Stimulated activated CD4-positive, alpha-beta T cell treated with anti-CD3 and anti-CD28 coated beads, Interleukin-4, amount 100 ng/mL, for 24 hours (primary cell): ENCODE measurements at regions not wholly inside any gene's neighbourhood (a gene's known extent, or its start where the extent isn't known, plus 50 kb on each side); places are given as distances from the start of the nearest gene placed in this dataset.

Experiments used
- DNase-seq: peaks from one replicate; pipeline ENCODE4 v3.0.0-alpha.2; 2020

DNA sequence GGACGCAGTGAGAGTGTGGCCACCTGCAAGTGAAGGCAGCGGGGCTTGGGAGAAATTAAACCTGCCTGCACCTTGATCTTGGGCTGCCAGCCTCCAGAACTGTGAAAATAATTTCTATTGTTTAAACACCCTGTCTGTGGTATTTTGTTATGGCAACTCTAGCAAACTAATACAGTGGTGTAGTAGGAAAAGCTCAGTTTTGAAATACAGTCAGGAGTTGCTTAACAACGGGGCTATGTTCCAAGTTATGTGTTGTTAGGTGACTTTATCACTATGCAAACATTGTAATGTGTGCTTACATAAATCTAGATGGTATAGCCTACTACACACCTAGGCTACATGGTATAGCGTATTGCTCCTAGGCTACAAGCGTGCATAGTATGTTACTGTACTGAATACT lies 93.4 kb upstream of the FN1 start:
- DNase-seq = no peak

DNA sequence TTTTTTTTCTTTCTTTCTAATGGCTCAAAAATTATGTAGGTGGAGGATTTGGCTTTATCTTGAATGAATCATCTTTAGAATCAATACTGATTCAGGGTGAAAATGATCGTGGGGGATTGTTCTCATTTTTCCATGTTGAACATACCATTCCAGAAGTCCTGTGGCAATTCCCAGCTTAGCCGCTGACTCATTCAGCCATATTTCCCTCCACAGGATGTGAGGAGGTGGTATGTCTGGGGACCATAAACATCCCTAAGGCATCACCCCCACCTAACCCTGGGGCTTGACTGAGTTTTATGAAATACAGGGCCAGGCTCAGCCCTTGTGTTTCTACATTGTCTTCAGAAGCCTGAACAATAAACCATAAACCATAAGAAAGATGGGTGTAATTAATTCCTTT lies 92.7 kb upstream of the FN1 start:
- no peak for DNase-seq

DNA sequence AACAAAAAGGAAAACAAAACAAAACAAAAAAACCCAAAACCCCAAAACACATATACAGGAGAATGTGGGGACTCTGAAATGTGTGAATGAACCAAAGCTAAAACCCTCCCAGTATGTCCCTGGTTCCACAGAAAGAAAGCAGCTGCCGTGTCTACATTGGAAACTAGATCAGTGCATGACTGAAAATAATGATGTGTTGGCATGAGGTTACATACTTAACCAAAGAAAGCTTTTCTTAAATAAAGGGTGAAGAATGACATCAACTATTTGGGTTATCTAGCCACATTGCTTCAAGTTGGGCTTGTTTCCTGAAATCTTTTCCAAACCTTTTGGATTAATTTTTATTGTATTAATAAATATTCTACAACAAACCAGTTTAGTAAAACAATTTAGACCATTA lies 91.9 kb upstream of the FN1 start:
- no peak for DNase-seq

DNA sequence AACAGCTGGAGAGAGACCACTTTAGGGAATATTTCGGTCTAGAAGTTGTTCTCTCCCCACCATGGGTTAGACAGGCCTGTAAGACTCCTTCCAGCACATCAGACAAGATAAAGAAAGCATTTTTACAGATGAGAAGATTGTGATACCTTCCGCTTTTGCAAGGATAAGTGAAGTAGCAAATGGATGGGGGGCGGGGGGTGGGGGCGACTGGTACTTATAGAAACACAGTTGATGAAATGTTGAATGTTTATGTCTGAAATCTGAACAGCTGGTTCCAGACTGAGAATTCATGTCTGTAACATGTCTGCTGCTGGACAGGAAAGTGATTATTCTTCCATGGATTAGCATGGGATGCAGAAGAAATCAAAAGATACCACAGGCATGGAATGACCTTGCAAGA lies 90.5 kb upstream of the FN1 start:
- no peak for DNase-seq

DNA sequence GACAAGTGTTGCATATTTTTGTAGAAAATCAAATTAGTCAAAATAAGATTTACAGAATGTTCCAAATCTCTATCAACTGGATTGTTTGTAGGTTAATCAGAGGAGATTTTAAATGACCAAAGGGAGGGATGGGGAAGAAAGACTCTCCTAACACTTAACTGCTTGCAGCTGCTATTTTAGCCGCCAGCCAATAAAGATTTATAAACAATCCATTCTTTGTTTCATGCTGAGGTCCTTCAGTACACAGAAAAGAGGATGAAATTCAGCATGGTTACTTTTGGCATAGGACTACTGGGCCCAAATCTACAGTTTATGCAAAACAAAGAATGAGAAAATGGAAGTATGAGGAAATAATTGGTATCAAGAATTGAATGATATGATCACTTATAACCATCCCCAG lies 86.4 kb upstream of the FN1 start:
- DNase-seq = no peak

DNA sequence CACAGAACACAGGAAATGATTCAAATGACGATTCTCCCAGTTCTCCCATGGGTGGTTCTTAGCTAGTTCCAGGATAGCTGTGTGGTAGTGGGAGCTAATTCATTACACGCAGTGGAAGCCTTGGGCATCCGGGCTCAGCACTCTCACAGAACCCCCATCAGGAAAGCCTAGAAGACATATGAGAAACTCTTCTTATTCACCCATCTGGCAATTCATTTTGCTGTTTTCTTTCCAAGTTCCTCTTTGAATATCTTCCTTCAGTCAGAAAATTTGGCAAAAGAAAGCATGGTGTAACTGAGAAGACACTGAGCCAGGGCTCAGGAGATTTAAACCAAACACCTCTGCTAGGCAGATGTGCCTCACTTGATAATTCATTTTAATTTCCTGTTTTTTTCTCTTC lies 85.2 kb upstream of the FN1 start:
- no peak for DNase-seq

DNA sequence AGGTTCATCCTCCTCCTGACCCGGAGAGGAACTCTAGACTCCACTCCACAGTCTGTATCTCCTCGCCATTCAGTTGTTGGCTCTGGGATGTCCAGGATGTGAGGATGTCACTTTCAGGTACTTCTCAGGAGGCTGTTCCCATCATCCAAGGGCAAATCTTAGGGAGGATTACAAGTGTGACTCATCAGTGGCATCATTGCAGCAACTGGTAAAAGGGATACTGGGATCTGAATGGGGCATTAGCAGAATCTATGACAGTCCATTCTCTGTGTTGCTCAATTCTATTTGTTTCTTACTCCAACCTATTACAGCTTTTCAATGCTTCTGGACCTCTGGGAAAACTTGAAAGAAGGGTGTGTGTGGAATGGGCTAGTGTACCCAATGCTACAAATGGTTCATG lies 81.5 kb upstream of the FN1 start:
- DNase-seq = no peak

DNA sequence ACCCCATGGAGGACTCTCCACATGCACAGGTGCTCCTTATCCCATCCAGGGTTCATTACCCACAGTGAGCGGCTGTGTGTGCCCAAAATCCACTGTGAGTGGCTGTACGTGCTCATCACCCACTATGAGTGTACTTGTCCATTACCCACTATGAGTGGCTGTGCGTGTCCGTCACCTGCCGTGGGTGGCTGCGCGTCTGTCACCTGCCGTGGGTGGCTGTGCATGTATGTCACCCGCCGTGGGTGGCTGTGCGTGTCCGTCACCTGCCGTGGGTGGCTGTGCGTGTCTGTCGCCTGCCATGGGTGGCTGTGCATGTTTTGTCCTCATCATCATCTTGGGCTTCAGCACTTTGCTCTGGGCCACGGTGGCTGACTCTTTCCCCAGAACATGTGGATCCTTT lies 78.6 kb upstream of the FN1 start:
- no peak for DNase-seq

DNA sequence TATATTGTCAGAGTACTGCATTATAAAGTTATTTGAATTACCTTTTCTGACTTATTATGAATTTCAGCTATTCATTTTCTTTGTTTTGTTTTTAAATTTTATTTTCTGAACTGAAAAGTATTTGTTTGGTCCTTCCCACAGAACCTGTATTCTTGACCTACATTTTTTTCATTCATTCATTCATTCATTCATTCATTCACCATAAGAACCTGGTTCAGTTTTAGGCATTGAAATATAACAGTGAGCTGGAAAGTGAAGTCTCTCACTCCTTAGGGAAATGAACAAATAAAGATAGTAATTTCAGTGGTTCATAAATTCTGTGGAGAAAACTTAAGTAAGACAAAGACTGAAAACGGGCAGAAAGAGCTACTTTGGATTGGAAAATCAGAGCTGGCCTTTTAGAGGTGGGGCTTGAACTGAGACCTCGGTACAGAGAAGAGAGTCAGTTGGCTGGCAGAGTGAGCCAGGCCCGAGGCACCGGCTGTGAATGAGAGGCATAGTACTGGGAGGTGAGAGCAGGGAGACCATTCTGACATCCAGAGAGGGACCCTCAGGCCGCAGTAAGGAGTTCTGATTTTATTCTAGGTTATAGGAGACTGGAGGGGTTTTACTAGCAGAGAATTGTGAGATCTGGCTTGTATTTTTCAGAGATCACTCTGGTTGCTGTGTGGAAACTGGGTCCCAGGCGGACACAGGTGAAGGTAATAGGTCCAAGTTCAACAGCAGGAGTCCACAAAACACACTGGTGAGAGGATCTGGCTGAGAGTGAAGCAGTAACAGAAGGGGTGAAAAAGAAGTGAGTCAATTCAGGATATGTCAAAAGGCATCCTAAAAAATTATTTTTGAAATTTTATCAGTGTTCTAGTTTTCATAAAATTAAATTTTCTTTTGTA lies 75.8 kb upstream of the FN1 start:
- no peak for DNase-seq

DNA sequence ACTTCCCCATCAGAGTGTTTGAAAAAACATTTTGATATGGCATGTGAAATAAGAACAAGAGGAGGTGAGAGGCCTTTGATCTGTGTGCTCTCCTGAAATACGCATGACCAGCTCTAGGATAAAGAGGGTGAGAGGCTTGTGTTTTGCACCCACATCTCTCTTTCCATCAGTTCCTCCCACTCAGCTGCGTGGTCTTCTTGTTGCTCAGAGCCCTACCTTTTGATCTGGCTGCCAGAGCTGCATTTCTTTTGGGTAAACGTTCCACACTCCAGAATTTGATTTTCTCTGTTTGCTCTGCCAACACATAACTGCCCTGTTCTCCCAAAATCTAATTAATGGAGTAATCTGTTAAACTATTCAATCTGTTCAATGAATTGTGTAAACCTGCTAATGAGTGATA lies 72.0 kb upstream of the FN1 start:
- DNase-seq = no peak

DNA sequence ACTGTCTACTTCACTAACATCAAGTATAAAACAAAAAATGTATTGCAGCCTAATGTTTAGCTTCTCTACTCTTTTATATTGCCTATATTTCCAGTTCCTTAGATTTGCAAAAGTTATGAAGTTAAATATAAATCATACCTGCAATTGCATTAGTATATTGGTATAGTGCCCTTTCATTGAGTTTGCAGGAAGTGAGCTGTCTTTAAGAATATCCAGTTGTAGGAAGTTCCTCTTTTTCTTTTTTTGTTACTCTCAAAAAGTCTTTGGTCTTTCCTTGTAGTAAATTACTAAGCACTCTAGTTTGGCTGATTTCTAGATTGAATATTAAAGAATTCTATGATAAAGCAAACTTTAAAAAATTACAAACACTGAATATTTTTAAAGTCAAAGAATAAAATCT lies 71.3 kb upstream of the FN1 start:
- no peak for DNase-seq

DNA sequence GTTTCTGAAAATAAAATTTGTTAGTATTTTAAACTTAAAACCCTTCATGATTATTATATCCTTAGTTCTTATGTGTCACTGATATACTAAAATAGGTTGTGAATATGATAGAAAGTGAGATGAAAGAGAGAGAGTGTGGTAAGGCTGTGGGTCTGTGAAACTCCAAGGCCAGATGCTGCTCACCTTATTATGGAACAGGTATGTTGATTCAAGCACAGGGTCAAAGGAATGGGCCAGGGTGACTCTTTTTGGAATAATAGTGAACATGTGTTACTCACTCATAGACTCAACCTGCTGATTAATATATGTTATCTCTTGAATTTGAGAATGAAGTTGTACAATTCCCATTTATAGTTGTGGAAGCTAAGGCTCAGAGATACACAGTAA lies 70.7 kb upstream of the FN1 start:
- no peak for DNase-seq

DNA sequence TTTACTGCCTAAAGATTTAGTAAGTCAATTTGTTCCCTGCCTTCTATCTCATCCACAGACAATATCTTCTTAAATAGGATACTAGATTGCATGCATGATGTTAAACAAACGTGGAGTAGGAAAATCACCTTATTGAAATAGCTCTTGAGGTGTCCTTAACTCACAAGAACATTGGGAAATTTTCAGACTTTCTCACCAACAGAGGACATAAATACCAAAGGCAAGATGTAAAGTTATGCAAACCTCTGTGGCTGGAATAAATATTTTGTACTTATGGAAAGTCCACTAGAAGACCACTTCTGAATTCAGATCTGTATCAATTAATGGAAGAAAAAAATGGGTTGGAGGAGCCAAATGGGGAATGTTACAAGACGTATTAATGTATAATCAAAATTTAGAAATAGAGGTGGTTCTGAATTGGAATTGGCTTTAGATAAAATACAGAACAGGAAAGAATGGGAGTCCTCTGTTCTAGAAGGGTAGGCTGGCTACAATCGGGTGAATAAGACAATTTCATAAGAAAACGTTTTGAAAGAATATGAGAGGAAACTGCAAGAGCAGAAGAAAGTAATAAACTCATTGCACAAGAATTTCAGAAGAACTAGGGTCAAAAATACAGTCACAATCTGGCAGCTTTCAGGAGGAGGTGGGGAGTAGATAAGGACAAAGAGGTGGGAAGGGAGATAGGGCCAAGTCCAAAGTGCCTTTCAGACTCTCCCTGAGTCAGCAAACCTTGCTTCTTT lies 69.3 kb upstream of the FN1 start:
- no peak for DNase-seq

DNA sequence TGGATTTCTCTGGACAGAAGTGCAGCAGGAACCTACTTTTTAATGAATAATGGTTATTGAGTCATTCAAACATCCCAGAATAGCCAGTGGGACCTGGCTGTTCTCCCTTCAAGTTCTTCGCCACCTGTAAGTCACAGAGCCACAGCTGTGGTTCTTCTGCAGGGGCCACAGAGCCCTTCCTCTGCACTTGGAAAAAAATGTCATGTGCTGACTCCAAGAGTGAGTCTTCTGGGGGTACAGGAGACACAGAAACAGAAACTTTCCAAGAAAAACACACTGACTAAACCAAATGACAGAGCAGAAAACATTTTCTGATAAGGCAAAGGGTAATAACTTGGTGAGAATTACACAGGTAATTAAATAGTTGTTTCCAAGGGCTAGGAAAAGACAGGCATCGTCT lies 68.7 kb upstream of the FN1 start:
- no peak for DNase-seq

DNA sequence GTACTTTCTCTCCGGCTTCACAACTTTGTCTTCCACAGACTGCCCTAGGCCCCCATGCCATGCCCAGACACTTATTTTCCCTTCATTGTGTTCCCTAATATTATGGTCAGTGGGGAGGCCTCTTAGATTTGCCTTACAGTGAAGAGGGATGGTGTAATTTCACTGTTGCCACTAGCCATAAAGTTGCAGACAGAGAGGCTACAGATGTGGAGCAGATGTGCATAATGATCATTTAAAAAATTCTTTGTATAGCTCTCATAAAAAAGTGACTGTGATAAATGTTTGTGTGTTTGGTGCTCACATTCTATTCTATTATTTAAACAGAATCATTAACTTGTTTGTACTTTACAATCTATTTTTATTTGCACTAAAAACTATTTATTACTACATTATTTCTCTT lies 67.5 kb upstream of the FN1 start:
- DNase-seq = no peak

DNA sequence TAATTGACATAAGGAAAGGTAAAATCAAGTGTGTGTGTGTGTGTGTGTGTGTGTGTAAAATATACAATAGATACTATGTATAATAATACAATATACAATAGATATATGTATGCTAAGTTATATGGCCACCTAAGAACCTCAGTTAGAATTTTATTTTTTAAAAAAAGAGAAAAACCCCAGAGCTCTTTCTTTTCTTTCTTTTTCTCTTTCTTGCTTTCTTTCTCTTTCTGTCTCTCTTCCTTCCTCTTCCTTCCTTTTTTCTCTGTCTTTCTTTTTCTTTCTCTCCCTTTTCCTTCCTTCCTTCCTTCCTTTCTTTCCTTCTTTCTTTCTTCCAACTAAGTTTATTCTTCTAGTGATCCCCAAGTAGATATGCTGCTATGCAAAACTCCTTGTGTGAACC lies 64.6 kb upstream of the FN1 start:
- no peak for DNase-seq

DNA sequence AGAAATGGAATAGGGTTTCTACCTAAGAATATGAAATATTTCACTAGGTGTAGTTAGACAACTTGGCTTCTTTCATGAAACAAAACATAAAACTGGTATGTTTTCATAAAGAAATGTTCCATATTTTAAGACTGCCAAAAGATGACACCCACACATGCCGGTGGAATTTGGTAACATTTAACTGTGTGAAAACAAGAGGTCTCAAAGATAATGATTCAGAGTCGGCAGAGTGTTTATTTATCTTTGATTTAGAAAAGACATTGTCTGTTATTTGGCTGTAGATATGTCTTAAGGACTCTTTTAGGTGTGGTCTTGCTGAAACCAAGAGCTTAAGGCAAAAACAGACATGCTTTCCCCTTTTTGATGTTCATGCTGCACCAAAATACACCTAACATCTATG lies 63.5 kb upstream of the FN1 start:
- DNase-seq = no peak

DNA sequence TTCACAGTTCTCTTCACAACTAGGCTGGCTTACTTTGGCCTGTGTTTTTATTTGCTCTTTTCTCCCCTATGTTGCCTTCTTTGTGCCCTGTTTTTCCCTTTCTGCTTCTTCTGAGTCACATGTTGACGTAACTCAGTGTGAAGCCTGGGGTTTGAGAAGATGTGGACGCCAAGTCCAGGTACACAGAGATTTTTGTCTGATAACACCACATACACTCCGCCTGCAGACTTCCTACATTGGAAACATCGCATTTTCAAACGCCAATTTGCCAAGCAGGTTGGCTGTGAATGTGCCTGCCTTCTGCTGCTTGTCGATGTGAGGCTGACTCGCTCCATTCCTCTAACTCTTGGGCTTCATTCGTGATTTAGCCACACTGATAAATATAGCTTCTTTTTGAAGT lies 62.6 kb upstream of the FN1 start:
- no peak for DNase-seq

DNA sequence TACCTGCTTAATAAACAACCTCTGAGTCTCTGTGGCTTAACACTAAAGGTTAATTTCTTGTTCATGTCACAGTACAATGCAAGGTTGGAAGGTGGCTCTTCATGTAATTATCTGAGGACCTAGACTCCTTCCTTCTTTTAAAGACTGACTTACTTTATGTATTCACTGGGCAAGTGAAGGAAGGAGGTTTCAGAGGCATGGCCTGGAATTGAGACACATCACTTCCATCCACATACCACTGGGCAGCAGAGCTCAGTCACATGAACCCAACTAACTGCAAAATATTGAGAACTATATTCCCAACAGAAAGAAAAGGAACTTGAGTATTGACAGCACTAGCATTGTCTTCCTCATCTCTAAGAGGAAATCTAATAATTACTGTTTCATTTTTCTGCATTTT lies 57.5 kb upstream of the FN1 start:
- no peak for DNase-seq

DNA sequence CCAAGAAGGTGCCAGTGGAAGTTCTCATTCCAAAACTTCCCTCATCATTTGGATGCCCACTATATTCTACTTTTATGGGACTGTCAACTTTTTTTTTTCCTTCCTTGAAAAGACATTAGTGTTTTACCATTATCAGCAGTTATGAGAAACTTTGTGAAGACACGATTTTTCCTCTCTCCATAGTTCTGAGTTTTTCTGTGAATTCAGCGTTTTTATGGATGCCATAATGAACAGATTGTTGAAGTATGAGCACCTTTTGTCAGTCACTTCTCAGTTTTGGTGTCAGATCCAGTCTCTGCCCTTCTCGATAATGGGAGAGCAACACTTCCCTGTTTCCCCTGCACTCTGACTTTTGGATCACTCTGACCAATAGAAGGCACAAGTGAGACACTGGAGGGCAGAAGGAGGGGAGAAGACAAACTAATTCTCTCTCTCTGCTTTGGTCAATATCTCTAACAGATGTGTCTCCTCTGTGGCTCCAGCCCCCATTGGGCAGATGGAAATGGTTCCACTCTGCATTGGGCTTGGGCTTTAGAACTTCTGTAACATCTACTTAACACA lies 53.5 kb upstream of the FN1 start:
- no peak for DNase-seq

DNA sequence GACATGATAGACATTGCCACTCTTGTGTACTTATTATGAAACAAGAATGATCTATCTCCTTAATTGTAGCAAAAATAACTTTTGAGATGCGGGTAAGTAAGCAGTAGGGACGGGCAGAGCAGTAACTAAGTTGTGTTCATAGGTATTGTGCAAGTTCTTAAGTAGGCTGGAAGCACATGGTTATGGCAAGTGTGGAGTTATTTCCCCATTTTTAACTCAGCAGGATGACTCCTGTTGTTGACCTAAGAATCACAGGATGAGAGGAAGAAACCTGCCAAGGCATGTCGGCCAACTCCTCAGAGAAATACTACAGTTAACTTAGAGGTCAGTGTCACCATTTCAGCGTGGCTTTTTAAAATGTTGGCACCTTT lies 51.1 kb upstream of the FN1 start:
- no peak for DNase-seq

DNA sequence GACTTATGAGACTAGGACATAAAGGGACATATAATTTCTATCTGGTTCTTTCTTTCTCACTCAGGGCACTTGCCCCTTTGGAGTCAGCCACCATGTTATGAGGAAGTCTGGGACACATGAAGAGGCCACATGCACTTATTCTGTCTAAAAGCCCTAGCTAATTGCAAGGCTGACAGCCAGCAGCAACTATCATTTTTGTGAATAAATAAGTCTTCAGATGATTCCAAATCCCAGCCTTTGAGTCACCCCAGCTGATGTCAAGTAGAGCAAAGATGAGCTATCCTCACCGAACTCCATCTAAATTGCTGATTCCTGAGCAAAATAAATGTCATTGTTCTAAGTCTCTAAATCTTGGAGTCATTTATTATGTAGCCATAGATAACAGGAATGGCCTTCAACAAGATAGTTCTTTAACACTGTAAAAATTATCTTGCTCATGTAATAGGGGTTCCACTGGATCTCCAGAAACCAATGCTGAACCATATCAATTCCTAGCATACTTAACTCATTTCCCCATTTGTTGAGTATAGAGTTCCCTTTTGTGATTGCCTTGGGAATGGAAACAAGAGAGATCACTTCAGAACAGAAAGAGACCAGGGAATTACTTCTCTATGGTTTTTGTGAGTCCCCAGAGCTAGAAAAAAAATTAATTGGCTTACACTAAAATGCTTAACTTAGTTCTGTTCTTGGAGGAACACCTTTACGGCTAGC lies 50.6 kb upstream of the FN1 start:
- DNase-seq = no peak
